NCI-H2171 (cell line): ENCODE measurements at regions not wholly inside any gene's neighbourhood (a gene's known extent, or its start where the extent isn't known, plus 50 kb on each side); places are given as distances from the start of the nearest gene placed in this dataset.

Experiments used
- DNase-seq: peaks from one replicate; lab custom pipeline; 2025; lab: John Stamatoyannopoulos, UW

GRCh38 chr2:55101466-55101865, 51.2 kb upstream of the RTN4 start:
- no peak for DNase-seq

- no peak for DNase-seq
Measured at GRCh38 chr2:55099878-55100820, 49.9 kb upstream of the RTN4 start.
